ENCODE measurements at regions not wholly inside any gene's neighbourhood (a gene's known extent, or its start where the extent isn't known, plus 50 kb on each side); places are given as distances from the start of the nearest gene placed in this dataset.

DNA sequence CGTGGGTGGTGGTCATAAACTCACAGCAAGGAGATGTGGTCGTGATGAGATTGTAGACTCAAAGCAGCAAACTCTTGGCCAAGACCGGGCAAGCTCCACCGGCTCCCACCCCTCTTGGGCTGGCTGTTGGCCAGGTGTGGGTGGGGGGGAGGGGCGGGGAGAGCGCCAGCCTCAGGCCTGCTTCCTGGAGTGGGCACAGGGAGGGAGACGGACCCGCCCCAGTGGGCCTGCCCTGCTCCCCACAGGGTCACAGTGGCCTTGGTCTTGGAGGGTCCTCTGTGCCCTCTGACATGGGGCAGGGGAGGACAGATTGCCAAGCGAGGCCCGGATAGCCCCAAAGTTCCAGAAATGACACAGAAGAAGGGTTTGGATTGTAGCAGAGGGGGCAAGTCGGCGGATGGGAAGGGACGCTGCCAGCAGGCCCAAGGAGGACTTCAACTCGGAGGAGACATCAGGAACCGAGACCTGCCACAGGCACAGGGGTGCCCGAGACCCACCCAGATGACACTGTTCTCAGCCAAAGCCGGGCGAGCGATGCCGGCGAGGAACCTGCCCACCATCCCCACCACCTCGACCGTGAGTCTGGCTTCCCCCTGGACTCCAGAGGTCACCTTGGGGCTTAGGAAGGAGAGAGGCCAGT lies 85.4 kb upstream of the ACTRT2 start:
- H3K4me1 Mint-ChIP-seq (ENCODE audit: low read depth): no peaks in the 10 kb centered on the region
- peaks cover 10% of the 10 kb centered on the region for H3K9me3 Mint-ChIP-seq
- H3K27ac Mint-ChIP-seq: no peak overlapping the region
- no peak overlapping the region for H3K4me3 Mint-ChIP-seq
- no peaks in the 10 kb centered on the region for H3K36me3 Mint-ChIP-seq (ENCODE audit: low read depth)
- H3K27me3 Mint-ChIP-seq (ENCODE audit: low read depth): no peaks in the 10 kb centered on the region

DNA sequence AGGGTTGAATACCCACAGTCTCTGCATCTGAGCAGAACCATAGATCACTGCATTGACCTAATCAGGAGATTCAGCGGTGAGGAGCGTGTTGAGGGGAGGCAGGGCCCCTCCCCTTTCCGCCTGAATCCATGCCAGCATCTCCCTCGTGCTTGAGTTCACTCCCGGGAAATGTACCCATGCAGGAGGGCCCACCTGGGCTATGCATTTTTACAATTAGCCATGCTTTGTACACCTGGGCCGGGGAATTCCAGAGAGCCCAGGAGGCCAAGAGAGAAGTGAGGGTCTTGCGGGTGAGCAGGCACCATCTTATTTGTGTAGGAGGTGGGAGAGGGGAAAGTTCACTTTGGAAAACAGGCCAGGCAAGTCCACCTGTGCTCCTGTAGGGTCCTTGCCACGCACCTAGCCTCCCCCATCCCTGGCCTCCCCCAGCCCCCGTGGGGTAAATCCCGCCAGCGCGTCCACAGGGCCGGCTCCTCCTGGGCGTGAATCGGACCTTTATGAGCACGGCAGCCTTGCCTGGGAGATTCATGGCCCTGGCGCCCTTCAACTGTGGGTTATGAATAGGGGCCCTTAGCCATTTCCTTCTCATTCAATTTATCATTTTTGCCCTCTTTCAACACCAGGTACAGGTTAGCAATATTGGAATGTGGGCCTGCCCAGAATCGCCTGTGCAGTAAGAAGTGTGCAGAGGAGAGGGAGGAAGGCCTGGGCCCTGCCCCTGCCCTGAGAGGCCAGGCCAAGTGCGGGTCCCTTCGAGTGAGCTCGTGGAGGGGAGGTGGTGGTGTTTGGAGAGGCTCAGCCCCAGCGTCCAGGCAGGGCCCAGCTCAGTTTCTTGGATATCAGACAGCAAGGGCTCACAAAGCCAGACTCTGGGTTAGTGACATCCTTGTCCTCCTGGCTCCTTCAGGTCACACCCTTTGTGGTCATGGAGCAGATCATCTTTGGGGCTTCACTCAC lies 84.4 kb upstream of the ACTRT2 start:
- no peaks in the 10 kb centered on the region for H3K4me1 Mint-ChIP-seq (ENCODE audit: low read depth)
- H3K9me3 Mint-ChIP-seq: peaks cover 16% of the 10 kb centered on the region
- H3K36me3 Mint-ChIP-seq (ENCODE audit: low read depth): no peaks in the 10 kb centered on the region
- no peak overlapping the region for H3K4me3 Mint-ChIP-seq
- no peaks in the 10 kb centered on the region for H3K27me3 Mint-ChIP-seq (ENCODE audit: low read depth)
- no peak overlapping the region for H3K27ac Mint-ChIP-seq

DNA sequence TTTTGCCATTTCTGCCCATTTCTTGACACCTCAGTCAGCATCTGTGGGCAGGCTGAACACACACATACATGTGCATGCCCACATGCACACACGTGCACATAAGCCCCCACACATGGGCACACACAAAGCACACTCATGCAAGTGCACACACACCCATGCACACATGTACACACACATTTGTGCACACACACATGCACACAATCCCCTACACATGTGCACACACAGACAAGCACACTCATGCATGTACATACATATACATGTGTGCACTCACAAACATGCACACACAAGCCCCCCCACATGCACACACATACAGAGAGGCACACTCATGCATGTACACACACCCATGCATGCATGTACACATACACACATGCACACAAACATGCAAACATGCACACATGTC lies 83.5 kb upstream of the ACTRT2 start:
- H3K4me1 Mint-ChIP-seq (ENCODE audit: low read depth): no peaks in the 10 kb centered on the region
- no peak overlapping the region for H3K4me3 Mint-ChIP-seq
- no peaks in the 10 kb centered on the region for H3K27me3 Mint-ChIP-seq (ENCODE audit: low read depth)
- no peak overlapping the region for H3K27ac Mint-ChIP-seq
- peaks cover 16% of the 10 kb centered on the region for H3K9me3 Mint-ChIP-seq
- H3K36me3 Mint-ChIP-seq (ENCODE audit: low read depth): no peaks in the 10 kb centered on the region

DNA sequence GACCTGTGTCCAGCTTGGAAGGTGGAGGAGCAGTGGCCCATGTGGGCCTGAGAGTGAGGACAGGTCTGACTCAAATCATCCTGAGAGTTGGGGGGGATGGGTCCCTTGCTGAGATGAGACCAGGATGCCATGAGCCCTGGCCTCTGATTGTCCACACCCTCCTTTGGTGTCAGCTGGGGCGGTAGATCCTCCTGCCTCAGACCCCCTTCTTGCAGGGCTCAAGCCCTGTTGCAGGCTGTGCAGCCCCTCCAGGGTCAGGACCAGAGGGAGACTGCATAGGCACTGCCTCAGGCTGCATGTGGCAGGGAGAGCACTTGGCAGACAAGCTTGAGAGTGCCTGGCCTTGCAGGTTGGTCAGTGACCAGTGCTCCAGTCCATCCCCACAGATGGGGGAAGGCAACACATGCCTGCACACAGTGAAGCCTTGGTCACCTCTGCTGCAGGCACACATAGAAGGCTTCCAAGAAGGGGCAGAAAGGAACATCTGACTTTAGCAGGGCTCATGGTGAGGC lies 82.2 kb upstream of the ACTRT2 start:
- no peak overlapping the region for H3K27ac Mint-ChIP-seq
- no peaks in the 10 kb centered on the region for H3K4me1 Mint-ChIP-seq (ENCODE audit: low read depth)
- H3K9me3 Mint-ChIP-seq: peaks cover 16% of the 10 kb centered on the region

DNA sequence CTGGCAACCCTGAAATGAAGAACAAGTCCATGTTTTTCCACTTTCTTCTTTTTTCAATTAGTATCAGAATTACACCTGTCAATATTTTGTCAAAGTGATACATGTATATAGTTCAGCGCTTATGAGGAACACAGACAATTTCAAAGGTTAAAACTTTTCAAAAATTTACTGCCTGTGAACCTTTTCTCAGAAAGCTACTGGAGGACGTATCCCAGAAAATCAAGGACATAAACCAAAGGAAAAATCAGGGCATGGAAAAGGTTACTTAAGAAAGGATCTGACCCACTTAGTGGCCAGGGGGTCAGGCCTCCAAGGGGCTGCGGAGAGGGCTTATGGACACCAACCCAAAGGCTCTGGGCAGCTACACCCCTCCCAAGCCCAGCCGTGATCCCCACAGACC lies 81.1 kb upstream of the ACTRT2 start:
- Mint-ChIP-seq H3K4me3 (no peak overlapping the region), H3K36me3 (ENCODE audit: low read depth) (no peaks in the 10 kb centered on the region)

More for the DNA sequence above, 82.2 kb upstream of the ACTRT2 start:
- no peak overlapping the region for H3K4me3 Mint-ChIP-seq
- H3K36me3 Mint-ChIP-seq (ENCODE audit: low read depth): no peaks in the 10 kb centered on the region
- H3K27me3 Mint-ChIP-seq (ENCODE audit: low read depth): no peaks in the 10 kb centered on the region

DNA sequence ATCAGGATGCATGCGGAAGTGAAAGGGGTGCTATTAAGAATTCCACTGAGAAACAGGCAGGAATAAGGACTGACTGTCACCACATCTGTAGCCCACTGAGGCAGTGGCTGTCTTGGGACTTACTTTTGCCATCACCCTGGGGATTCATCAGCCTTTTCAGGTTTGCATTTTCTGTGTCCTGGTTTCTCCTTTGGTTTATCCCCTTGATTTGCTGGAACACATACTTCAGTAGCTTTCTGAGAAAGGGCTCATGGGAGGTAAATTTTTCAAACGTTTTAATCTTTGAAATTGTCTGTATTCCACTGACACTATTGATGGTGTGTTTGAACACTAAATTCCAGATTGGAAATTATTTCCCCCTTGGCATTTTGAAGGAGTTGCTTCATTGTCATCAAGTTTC lies 80.2 kb upstream of the ACTRT2 start:
- Mint-ChIP-seq H3K27me3 (ENCODE audit: low read depth) (no peaks in the 10 kb centered on the region), H3K27ac (no peak overlapping the region)

More for the DNA sequence above, 81.1 kb upstream of the ACTRT2 start:
- no peak overlapping the region for H3K27ac Mint-ChIP-seq
- H3K9me3 Mint-ChIP-seq: peaks cover 16% of the 10 kb centered on the region
- no peaks in the 10 kb centered on the region for H3K27me3 Mint-ChIP-seq (ENCODE audit: low read depth)
- no peaks in the 10 kb centered on the region for H3K4me1 Mint-ChIP-seq (ENCODE audit: low read depth)

DNA sequence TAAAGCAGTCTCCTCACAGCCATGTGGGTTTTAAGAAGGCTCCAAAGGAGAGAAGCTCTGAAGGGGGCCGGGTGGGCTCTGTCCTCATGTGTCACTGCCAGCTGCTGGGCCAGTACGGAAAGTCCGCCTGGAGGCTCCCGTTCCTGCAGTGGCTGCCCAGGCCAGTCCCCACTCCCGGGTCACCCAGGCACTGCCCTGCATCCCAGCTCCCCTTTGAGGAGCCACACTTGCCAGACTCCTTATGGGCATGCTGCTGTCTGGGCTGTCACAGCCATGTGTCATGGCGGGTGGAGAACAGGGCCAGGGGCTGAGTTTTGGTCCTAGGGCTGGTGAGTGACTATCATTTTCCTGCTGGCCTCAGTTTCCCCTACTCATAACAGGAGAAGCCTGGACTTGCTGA lies 79.4 kb upstream of the ACTRT2 start:
- H3K27ac Mint-ChIP-seq: no peak overlapping the region
- H3K4me3 Mint-ChIP-seq: no peak overlapping the region
- no peaks in the 10 kb centered on the region for H3K27me3 Mint-ChIP-seq (ENCODE audit: low read depth)
- no peaks in the 10 kb centered on the region for H3K4me1 Mint-ChIP-seq (ENCODE audit: low read depth)
- no peaks in the 10 kb centered on the region for H3K36me3 Mint-ChIP-seq (ENCODE audit: low read depth)
- peaks cover 16% of the 10 kb centered on the region for H3K9me3 Mint-ChIP-seq

More for the DNA sequence above, 80.2 kb upstream of the ACTRT2 start:
- H3K36me3 Mint-ChIP-seq (ENCODE audit: low read depth): no peaks in the 10 kb centered on the region
- peaks cover 16% of the 10 kb centered on the region for H3K9me3 Mint-ChIP-seq
- H3K4me1 Mint-ChIP-seq (ENCODE audit: low read depth): no peaks in the 10 kb centered on the region
- no peak overlapping the region for H3K4me3 Mint-ChIP-seq

DNA sequence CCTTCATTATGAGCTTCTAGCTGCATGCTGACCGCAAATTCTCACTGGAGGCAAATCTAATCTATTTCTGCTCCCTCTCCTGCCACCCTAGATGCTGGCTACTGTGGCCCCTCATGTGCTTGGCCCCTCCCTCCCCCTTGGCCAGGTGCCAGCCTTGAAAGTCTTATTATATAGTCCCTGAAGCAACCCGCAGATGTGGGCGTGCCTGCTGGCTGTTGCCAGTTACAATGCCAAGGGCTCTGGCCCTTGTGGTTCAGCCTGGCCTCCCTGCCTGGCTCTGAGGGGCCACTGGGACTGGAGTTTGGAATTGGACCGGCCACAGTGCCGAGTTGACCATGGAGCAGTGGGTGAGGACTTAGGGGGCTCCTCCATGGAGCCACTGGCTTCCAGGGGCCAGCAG lies 78.9 kb upstream of the ACTRT2 start:
- Mint-ChIP-seq H3K4me3 (no peak overlapping the region), H3K27me3 (ENCODE audit: low read depth) (no peaks in the 10 kb centered on the region), H3K9me3 (peaks cover 16% of the 10 kb centered on the region)

DNA sequence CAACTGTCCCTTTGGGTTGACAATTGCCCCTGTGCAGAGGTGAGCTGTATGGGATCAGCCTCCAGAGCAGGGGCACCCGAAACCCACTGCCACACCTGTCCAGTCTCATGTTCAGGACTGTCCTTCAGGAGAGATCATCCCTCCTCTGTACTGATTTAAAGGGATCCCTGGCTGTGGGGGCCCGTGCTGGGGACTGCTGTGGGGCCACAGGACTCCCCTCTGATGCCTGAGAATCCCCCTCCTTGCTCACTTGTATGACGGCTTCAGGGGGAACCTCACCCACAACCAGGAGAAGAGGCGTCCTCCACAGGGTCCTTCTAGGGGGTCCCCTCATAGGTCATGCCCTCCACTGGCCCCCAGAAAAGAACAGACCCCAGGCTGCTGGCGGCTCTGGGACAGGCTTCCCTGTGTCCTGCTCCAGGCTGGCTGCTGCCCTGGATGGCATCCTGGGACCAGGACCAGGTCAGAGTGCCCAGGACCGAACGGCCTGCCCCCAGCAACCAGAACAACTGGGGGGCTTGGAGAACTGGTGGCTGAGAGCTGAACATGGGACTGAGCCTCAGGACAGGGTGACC lies 77.5 kb upstream of the ACTRT2 start:
- peaks cover 8% of the 10 kb centered on the region for H3K9me3 Mint-ChIP-seq

More for the DNA sequence above, 78.9 kb upstream of the ACTRT2 start:
- H3K4me1 Mint-ChIP-seq (ENCODE audit: low read depth): no peaks in the 10 kb centered on the region
- no peak overlapping the region for H3K27ac Mint-ChIP-seq
- H3K36me3 Mint-ChIP-seq (ENCODE audit: low read depth): no peaks in the 10 kb centered on the region

DNA sequence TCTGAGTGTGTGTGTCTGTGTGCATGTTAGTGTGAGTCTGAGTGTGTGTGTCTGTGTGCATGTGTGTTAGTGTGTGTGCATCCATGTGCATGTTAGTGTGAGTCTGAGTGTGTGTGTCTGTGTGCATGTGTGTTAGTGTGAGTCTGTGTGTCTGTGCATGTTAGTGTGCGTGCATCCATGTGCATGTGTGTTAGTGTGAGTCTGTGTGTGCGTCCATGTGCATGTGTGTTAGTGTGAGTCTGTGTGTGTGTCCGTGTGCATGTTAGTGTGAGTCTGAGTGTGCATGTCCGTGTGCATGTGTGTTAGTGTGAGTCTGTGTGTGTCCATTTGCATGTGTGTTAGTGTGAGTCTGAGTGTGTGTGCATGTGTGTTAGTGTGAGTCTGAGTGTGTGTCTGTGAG lies 76.6 kb upstream of the ACTRT2 start:
- Mint-ChIP-seq H3K4me3 (no peak overlapping the region), H3K27me3 (ENCODE audit: low read depth) (no peaks in the 10 kb centered on the region), H3K36me3 (ENCODE audit: low read depth) (no peaks in the 10 kb centered on the region), H3K27ac (no peak overlapping the region), H3K4me1 (ENCODE audit: low read depth) (no peaks in the 10 kb centered on the region), H3K9me3 (peaks cover 8% of the 10 kb centered on the region)

More for the DNA sequence above, 77.5 kb upstream of the ACTRT2 start:
- Mint-ChIP-seq H3K27me3 (ENCODE audit: low read depth) (no peaks in the 10 kb centered on the region), H3K4me3 (no peak overlapping the region), H3K4me1 (ENCODE audit: low read depth) (no peaks in the 10 kb centered on the region), H3K36me3 (ENCODE audit: low read depth) (no peaks in the 10 kb centered on the region), H3K27ac (no peak overlapping the region)

DNA sequence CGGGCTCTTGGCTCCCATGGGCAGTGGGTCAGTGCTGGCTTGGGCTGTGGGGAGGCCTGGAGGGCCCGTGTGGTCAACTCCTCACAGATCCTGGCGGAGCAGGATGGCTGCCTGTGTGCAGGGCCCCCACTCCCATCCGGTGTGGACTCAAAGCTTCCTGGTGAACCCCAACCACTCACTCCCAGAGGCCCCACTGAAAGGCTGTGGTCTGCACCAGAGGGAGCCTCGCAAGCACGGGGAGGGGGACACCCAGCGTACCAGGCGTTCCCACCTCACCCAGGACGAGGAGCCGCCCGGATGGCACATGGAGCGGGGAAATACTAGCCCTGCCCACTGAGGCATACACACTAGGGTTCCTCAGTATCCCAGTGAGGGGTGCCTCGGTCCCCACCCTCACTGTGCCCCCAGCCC lies 75.4 kb upstream of the ACTRT2 start:
- peaks cover 6% of the 10 kb centered on the region for H3K9me3 Mint-ChIP-seq
- H3K4me3 Mint-ChIP-seq: no peak overlapping the region
- no peaks in the 10 kb centered on the region for H3K36me3 Mint-ChIP-seq (ENCODE audit: low read depth)
- H3K27me3 Mint-ChIP-seq (ENCODE audit: low read depth): no peaks in the 10 kb centered on the region
- H3K4me1 Mint-ChIP-seq (ENCODE audit: low read depth): no peaks in the 10 kb centered on the region
- no peak overlapping the region for H3K27ac Mint-ChIP-seq

DNA sequence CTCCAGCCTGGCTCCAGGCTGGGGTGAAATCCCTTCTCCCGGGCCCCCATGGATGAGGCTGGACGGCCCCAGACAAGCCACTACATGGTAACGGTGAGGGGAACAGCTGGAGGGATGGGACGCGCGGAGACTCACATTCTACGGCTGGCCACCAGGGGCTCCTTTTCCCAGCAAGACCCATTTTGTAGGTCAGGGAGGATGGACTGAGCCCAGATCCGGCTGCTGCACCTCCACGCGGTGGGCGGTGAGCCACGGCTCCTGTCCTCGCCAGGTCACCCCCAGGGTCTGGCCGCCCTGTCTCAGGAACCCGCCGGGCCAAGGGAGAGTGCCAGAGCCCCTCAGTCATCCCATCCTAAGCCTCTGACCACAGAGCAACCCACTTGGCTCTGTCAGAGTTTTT lies 75.0 kb upstream of the ACTRT2 start:
- Mint-ChIP-seq H3K4me3 (no peak overlapping the region), H3K4me1 (ENCODE audit: low read depth) (no peaks in the 10 kb centered on the region), H3K27ac (no peak overlapping the region), H3K9me3 (peaks cover 3% of the 10 kb centered on the region), H3K36me3 (ENCODE audit: low read depth) (no peaks in the 10 kb centered on the region), H3K27me3 (ENCODE audit: low read depth) (no peaks in the 10 kb centered on the region)

DNA sequence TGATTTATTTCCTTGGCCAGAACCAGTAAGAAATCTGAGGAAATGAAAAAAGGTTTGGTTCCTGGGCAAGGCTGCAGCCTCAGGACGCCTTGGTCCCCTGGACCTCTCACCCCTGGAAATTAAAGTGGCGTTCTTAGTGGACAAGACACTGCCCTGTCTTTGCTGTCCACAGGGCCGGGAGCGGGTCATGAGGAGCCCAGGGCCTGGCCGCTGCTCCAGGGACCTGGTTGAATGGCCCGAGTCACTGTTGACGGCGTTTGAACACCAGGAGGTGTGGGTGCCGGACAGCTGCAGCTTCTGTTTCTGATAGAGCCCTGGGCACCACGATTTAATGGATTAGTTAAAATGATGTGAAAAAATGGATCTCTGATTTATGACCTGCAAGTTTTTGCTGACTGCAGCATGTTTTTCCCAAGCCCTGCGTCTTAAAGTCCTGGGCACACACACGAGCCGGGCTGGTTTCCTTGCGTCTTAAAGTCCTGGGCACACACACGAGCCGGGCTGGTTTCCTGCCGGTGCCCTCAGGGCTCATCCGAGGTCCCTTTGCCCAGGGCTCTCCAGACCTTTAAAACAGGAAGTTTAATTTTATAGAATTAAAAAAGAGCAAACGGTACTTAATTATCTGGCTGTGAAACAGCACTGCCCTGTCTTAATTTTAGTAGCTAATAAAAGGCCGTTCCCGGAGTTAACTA lies 74.1 kb upstream of the ACTRT2 start:
- H3K9me3 Mint-ChIP-seq: no peaks in the 10 kb centered on the region
- H3K4me1 Mint-ChIP-seq (ENCODE audit: low read depth): no peaks in the 10 kb centered on the region
- no peaks in the 10 kb centered on the region for H3K36me3 Mint-ChIP-seq (ENCODE audit: low read depth)
- H3K4me3 Mint-ChIP-seq: no peak overlapping the region
- no peaks in the 10 kb centered on the region for H3K27me3 Mint-ChIP-seq (ENCODE audit: low read depth)
- H3K27ac Mint-ChIP-seq: no peak overlapping the region

DNA sequence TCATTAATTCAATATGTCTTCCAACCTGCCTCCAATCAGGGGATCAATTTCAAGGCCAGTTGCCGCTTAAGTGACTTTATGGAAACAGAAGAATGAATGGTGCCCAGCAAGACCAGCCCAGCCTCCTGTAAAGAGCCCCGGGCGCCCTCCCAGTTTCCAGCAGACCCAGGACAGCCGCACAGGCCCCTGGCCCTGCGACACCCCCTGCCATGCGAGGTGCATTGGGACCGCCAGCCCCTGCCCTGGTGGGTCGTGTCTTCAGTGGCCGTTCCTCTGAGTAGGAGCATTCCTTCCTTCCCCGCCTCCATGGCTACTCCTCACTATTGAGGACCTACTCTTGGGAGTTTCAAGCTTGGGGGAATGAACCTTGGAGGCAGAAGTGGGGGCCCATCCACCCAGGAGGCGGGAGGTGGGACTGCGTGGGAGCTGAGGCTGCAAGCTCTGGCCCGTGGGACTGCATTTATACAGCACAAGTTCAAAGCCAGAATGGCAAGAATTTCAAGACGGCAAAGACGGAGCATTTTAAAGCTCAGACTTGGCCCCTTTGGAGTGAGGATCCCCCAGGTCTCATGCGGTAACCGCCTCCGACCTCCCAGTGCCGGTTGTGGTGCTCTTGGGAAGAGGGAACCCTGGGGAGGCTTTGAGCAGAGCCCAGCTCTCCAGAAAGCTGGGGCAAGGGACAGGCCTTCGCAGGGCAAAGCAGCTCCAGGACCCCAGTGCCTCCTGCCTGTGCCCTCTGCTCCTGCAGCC lies 73.1 kb upstream of the ACTRT2 start:
- H3K4me3 Mint-ChIP-seq: no peak overlapping the region
- H3K27me3 Mint-ChIP-seq (ENCODE audit: low read depth): no peaks in the 10 kb centered on the region
- H3K36me3 Mint-ChIP-seq (ENCODE audit: low read depth): no peaks in the 10 kb centered on the region
- H3K27ac Mint-ChIP-seq: no peak overlapping the region
- no peaks in the 10 kb centered on the region for H3K9me3 Mint-ChIP-seq
- H3K4me1 Mint-ChIP-seq (ENCODE audit: low read depth): no peaks in the 10 kb centered on the region

Data from T-helper 1 cell treated with Interleukin-12 subunit alpha and Interleukin-12 subunit beta and Interleukin-4 antibody, amounts not matched to agents 30 μg/mL and 1 μg/mL, for 36 hours (primary cell).